Endodermal cell (in vitro differentiated cells): ENCODE measurements at regions not wholly inside any gene's neighbourhood (a gene's known extent, or its start where the extent isn't known, plus 50 kb on each side); places are given as distances from the start of the nearest gene placed in this dataset.

ENCODE experiments used
- DNase-seq: peaks from one replicate; pipeline ENCODE4 v3.0.0-alpha.2; 2017
- H3K27ac ChIP-seq: 2 replicates; pipeline ENCODE4 v1.5.1; 2013; ENCODE audit warnings: mild to moderate bottlenecking, low read depth, low read length, moderate library complexity
- H3K27me3 ChIP-seq: 2 replicates; pipeline ENCODE4 v1.6.1; 2013; ENCODE audit warnings: mild to moderate bottlenecking, low read length, moderate library complexity; ENCODE audit not compliant: insufficient read depth, control insufficient read depth, poor library complexity, severe bottlenecking
- H3K36me3 ChIP-seq: 2 replicates; pipeline ENCODE4 v1.7.0; 2013; ENCODE audit warnings: mild to moderate bottlenecking, low read length, moderate library complexity; ENCODE audit not compliant: control insufficient read depth, insufficient read depth
- H3K4me1 ChIP-seq: one replicate; pipeline ENCODE4 v1.7.0; 2013; ENCODE audit warnings: low read length; ENCODE audit not compliant: control insufficient read depth, insufficient read depth
- H3K4me3 ChIP-seq: 2 replicates; pipeline ENCODE4 v1.5.1; 2013; ENCODE audit warnings: mild to moderate bottlenecking, low read length, moderate library complexity
- H3K9ac ChIP-seq: 2 replicates; pipeline ENCODE4 v1.6.1; 2013; ENCODE audit warnings: mild to moderate bottlenecking, low read length, moderate library complexity; ENCODE audit not compliant: poor library complexity, severe bottlenecking; ENCODE audit errors: extremely low read depth
- H3K9me3 ChIP-seq: 2 replicates; pipeline ENCODE4 v1.6.1; 2013; ENCODE audit warnings: mild to moderate bottlenecking, low read length, moderate library complexity; ENCODE audit not compliant: control insufficient read depth
- H3K27ac Mint-ChIP-seq: 2 replicates; pipeline ENCODE4 v1.8.0; 2020; ENCODE audit warnings: mixed read lengths
- H3K27me3 Mint-ChIP-seq: 2 replicates; pipeline ENCODE4 v1.8.0; 2021; ENCODE audit warnings: mild to moderate bottlenecking, mixed read lengths; ENCODE audit not compliant: insufficient read depth
- H3K36me3 Mint-ChIP-seq: 2 replicates; pipeline ENCODE4 v1.8.0; 2020; ENCODE audit warnings: low read depth, mixed read lengths
- H3K4me1 Mint-ChIP-seq: 2 replicates; pipeline ENCODE4 v1.8.0; 2020; ENCODE audit warnings: mixed read lengths
- H3K4me3 Mint-ChIP-seq: 2 replicates; pipeline ENCODE4 v1.8.0; 2020; ENCODE audit warnings: mild to moderate bottlenecking, moderate library complexity, mixed read lengths
- H3K9me3 Mint-ChIP-seq: 2 replicates; pipeline ENCODE4 v1.8.0; 2020; ENCODE audit warnings: mild to moderate bottlenecking, mixed read lengths
- CTCF ChIP-seq: fragments of 200-600 bp; sonication (generic); conservative IDR thresholded peaks from 2 replicates; pipeline ENCODE4 v1.5.0; 2021; ENCODE audit warnings: antibody characterized with exemption, mild to moderate bottlenecking
- WGBS, 2 experiments: methylation state at CpG; one replicate each; pipeline versions ENCODE4 v1.1.5 to v1.1.7; 2013; ENCODE audit warnings: missing lambda C conversion rate in 2 of 2, mixed read lengths in 1 of 2; ENCODE audit not compliant: insufficient coverage in 1 of 2, insufficient read length in 1 of 2; 5-methylcytosine and 5-hydroxymethylcytosine counted together

- H3K4me3 Mint-ChIP-seq, result no peak overlapping the region
These were observed 112.4 kb upstream of the STT3B start for GRCh38 chr3:31420311-31420710.

GRCh38 chr3:31421314-31422048 lies 111.2 kb upstream of the STT3B start:
- 84 to 100% methylated on average over 1 to 2 of the region's 2 CpGs for WGBS, 2 experiments
- no peak overlapping the region for H3K4me3 Mint-ChIP-seq
- TF ChIP-seq CTCF, result no peak
- H3K4me1 Mint-ChIP-seq, result peaks cover 17% of the 10 kb centered on the region
- Histone ChIP-seq H3K27me3 (no peaks in the 10 kb centered on the region), H3K4me3 (no peak overlapping the region), H3K4me1 (peaks cover 9% of the 10 kb centered on the region), H3K27ac (no peak overlapping the region), H3K9me3 (peaks cover 7% of the 10 kb centered on the region), H3K36me3 (no peaks in the 10 kb centered on the region), H3K9ac (no peak overlapping the region)
- H3K9me3 Mint-ChIP-seq, result no peaks in the 10 kb centered on the region
- H3K36me3 Mint-ChIP-seq, result no peaks in the 10 kb centered on the region
- DNase-seq, result no peak
- no peak overlapping the region for H3K27ac Mint-ChIP-seq
- H3K27me3 Mint-ChIP-seq, result no peaks in the 10 kb centered on the region

More at GRCh38 chr3:31420311-31420710, 112.4 kb upstream of the STT3B start:
- no peaks in the 10 kb centered on the region for H3K27me3 Mint-ChIP-seq
- Histone ChIP-seq H3K4me3 (no peak overlapping the region), H3K27ac (no peak overlapping the region), H3K4me1 (peaks cover 9% of the 10 kb centered on the region), H3K9ac (no peak overlapping the region), H3K9me3 (peaks cover 7% of the 10 kb centered on the region), H3K27me3 (no peaks in the 10 kb centered on the region), H3K36me3 (no peaks in the 10 kb centered on the region)
- TF ChIP-seq CTCF, result no peak
- WGBS, 2 experiments, result 80 to 85% methylated on average over 1 to 4 of the region's 4 CpGs
- no peak for DNase-seq
- H3K36me3 Mint-ChIP-seq, result no peaks in the 10 kb centered on the region
- H3K27ac Mint-ChIP-seq, result no peak overlapping the region
- peaks cover 17% of the 10 kb centered on the region for H3K4me1 Mint-ChIP-seq
- no peaks in the 10 kb centered on the region for H3K9me3 Mint-ChIP-seq

GRCh38 chr3:31422237-31422636 lies 110.5 kb upstream of the STT3B start:
- Mint-ChIP-seq H3K27ac (no peak overlapping the region), H3K4me1 (peaks cover 17% of the 10 kb centered on the region), H3K9me3 (no peaks in the 10 kb centered on the region), H3K27me3 (no peaks in the 10 kb centered on the region), H3K36me3 (no peaks in the 10 kb centered on the region), H3K4me3 (no peak overlapping the region)
- no peak overlapping the region for H3K4me3 ChIP-seq
- H3K27me3 ChIP-seq, result no peaks in the 10 kb centered on the region
- peaks cover 9% of the 10 kb centered on the region for H3K4me1 ChIP-seq
- H3K9ac ChIP-seq, result no peak overlapping the region
- H3K27ac ChIP-seq, result no peak overlapping the region
- H3K9me3 ChIP-seq, result peaks cover 7% of the 10 kb centered on the region
- DNase-seq, result no peak
- no peak for TF ChIP-seq CTCF
- WGBS, 2 experiments, result 96% methylated on average over 1 of the region's 1 CpG; no CpG with 5 or more reads in 1 of the 2 experiments
- H3K36me3 ChIP-seq, result no peaks in the 10 kb centered on the region
